ENCODE measurements at regions not wholly inside any gene's neighbourhood (a gene's known extent, or its start where the extent isn't known, plus 50 kb on each side); places are given as distances from the start of the nearest gene placed in this dataset.

DNA sequence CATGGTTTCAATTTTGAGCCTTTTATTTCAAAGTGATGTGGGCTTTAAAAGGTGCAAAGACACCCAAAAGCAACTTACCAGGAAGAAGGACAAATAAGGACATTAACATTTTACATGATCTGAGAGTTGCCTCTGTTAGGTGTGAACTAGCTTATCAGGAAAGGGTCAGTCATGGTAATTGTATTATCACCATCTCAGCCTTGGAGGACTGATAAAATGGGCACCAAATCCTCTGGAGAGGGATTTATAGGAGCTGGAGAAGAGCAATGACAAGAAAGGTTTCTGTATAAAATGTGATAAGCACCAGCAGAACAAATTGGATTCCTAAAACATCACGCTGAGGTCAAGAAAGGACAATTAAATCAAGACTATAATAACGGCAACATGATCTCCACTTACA is 217.7 kb upstream of the PRICKLE1 start:
- no peak for DNase-seq (ENCODE audit: low read depth in 2 of 2)

GRCh38 chr12:42804928-42805327 is 215.4 kb upstream of the PRICKLE1 start:
- no peak for DNase-seq (ENCODE audit: low read depth in 2 of 2)

DNA sequence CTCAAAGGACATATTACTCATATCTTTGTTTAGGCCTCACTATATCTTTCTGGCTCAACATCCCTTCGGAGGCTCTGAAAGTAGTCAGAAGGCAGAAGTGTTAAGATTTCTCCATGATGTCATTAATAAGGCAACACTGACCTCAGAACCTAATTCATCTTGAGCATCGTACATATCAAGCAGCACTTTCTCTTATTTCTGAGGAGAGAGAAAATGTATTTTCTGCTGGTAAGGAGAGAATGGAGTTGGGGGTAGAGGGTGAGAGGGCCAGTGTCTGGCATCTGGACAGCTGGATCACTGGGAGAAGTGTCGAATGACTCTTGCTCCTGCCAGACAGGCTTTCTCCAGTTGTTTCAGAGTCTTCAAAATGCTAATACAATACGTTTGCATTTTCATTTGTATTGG is 213.2 kb upstream of the PRICKLE1 start:
- DNase-seq (ENCODE audit: low read depth in 2 of 2) = no peak

- DNase-seq (ENCODE audit: low read depth in 2 of 2) = no peak
These were observed 211.7 kb upstream of the PRICKLE1 start for GRCh38 chr12:42801271-42801670.

- no peak for DNase-seq (ENCODE audit: low read depth in 2 of 2)
These were observed 210.4 kb upstream of the PRICKLE1 start for GRCh38 chr12:42799966-42800365.

GRCh38 chr12:42798811-42799438 is 209.4 kb upstream of the PRICKLE1 start:
- no peak for DNase-seq (ENCODE audit: low read depth in 2 of 2)

GRCh38 chr12:42794806-42795205 is 205.3 kb upstream of the PRICKLE1 start:
- DNase-seq (ENCODE audit: low read depth in 2 of 2) = no peak

GRCh38 chr12:42793166-42793565 is 203.6 kb upstream of the PRICKLE1 start:
- DNase-seq (ENCODE audit: low read depth in 2 of 2) = no peak

GRCh38 chr12:42792265-42792664 is 202.7 kb upstream of the PRICKLE1 start:
- no peak for DNase-seq (ENCODE audit: low read depth in 2 of 2)

DNA sequence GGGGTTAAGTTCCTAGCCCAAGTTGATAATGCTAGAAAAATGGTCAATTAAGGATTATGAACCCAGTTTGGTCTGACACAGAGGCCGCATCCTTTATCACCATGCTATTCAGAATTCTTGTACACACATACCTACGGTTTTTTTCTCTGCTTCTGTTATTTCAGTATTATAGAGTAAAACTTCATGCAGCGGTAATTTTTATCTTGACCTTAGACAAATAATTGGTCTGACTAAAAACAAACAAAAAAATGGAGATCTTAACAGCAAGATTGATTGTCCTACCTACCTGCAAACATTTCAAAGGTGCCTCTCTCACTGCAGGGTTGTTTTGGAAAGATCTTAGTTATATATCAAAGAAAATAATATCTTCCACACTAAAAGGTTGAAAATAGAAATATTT is 201.9 kb upstream of the PRICKLE1 start:
- no peak for DNase-seq (ENCODE audit: low read depth in 2 of 2)

- peak in 1 of 2 donors; percentile 77 for DNase-seq (ENCODE audit: low read depth in 2 of 2)
These were observed 201.2 kb upstream of the PRICKLE1 start for GRCh38 chr12:42790761-42791151.

DNA sequence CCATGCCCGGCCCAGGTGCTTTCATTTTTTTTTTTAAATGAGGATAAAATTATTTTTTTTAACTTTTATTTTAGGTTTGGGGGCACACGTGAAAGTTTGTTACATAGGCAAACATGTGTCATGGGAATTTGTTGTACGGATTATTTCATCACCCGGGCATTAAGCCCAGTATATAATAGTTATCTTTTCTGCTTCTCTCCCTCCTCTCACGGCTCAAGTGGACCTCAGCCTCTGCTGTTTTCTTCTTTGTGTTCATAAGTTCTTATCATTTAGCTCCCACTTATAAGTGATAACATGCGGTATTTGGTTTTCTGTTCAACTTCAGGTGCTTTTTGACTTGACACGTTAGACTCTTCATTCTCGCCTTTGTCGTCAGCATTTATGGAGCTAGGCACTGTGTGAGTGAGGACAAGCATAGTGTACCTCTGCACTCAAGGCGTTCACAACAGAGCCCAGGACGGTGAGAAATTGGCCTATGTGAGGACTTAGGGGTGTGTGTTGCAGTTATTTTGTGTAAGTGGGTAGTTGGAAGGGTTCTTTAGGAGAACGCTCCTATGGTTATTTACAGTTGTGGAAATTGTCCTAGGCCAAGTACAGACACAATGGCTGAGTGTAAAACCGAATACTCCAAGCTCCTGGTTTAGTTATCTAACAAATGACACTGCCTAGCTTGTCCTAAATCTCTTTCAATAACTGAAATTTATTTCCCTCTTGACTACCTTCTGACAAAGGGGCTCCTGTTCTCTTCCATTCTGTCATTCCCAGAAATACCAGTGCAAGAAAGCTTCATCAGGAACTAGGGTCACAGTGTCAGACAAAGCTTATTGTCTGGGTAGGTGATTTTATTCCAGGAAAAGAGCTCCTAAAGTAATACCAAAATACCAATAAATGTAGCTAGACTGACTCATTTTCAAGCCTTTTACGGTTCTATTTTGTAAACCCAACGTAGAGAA is 200.5 kb upstream of the PRICKLE1 start:
- peak in 1 of 2 donors; percentile 40 for DNase-seq (ENCODE audit: low read depth in 2 of 2)

DNA sequence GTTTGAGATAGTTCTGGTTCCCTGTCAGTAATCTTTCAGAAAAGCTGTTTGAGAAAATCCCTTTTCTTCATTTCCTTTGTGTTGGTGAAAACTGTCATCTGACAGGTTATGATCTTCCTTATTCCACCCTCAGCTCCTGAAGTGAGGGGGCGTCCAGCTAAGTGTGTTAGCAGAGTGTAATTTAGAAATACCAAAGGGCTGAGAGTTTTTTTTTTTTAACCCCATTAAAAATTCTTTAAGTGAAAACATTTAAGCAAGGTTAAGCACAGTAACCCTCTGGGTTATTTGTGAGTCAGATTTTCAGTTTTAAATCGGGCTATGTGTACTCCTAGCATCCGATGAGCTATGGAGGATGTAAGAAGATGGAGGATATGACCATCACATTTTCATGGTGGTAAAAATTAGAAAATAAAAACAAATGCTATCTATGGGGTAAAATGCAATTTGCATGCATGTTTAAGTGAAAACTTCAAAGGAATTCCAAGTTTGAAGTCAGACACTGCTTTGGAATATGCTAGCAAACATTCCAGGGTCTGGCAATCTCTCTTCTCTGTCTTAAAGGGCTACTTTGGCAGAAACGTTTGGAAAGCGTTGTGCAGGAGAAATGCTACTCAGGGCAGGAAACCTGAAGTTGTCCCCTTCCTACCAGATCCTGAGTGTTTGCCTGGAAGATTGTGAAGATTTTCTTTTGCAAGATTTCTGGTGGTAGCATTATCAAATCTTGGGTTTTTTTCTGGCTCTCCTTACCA is 197.0 kb upstream of the PRICKLE1 start:
- DNase-seq (ENCODE audit: low read depth in 2 of 2) = no peak

DNA sequence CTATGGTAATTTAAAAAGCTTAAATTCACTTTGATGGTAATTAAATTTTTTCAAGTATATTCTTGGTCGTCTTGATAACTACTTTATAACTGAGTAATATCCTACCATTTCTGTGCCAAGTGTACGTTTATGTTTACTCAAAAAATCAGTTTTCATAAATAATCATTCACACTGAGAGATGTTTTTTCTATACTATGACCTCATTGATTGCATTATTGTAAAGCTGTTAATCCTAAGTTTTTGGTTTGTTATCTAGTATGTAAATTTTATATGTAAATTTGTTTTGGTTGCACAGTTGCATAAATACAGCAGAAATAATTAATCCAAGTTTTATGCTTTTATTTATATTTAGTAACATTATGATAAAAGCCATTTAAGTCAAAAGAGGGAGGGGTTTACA is 196.4 kb upstream of the PRICKLE1 start:
- DNase-seq (ENCODE audit: low read depth in 2 of 2) = no peak

DNA sequence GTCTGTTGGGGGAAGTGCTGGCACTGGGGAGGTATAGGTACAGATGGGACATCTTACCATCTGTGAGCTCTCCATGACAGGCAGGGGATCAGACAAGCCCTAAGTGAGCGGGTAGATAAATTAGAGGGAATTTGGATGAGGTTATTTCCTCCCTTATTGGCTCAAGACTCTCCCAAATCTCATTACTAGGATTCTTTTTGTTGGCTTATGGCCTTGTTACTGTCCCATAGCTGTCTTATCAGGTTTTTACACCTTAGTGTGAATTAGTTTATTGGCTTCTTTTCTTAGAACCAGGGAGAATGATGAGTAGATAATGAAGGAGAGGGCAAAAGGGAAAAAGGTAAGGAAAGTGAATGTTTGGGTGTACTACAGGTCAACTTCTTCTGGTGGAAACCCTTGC is 191.1 kb upstream of the PRICKLE1 start:
- DNase-seq (ENCODE audit: low read depth in 2 of 2) = no peak

- no peak for DNase-seq (ENCODE audit: low read depth in 2 of 2)
These were observed 189.8 kb upstream of the PRICKLE1 start for GRCh38 chr12:42779186-42779859.

GRCh38 chr12:42776396-42776795 is 186.8 kb upstream of the PRICKLE1 start:
- DNase-seq (ENCODE audit: low read depth in 2 of 2) = no peak

GRCh38 chr12:42774238-42774637 is 184.7 kb upstream of the PRICKLE1 start:
- DNase-seq (ENCODE audit: low read depth in 2 of 2) = no peak

DNA sequence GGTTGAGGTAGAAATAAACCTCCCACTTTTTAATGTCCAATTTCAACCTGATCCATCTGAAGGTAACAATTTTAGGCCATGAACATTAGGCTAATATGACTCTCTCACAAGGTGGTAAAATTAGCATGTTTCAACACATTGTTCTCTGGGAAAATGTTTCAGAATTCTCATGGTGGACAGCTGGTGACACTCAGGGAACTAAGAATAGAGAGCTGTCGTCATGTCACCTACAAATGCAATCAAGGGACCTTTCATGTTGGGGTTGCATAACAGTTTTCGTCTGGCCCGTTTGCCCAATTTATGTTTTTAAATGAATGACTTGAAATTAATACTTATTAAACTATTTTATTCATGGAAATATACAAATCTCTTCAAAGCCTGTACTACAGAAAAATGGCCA is 180.7 kb upstream of the PRICKLE1 start:
- DNase-seq (ENCODE audit: low read depth in 2 of 2) = no peak

DNA sequence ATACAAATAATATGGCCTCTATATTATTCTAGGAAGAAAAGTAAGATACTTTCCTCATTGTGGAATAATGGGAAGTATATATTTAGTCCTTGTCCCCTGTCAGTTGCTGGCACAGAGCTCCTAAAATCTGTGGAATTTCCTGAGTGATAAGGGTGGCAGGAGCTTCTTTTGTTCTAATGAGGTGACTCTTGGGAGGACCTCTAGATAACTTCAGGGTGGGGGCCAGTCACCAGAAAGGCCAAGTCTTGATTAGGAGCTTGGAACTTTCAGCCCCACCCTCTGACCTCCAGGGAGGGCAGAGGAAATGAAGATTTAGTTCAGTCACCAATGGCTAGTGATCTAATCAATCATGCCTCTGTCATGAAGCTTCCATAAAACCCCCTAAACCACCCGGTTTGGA is 179.9 kb upstream of the PRICKLE1 start:
- no peak for DNase-seq (ENCODE audit: low read depth in 2 of 2)

DNA sequence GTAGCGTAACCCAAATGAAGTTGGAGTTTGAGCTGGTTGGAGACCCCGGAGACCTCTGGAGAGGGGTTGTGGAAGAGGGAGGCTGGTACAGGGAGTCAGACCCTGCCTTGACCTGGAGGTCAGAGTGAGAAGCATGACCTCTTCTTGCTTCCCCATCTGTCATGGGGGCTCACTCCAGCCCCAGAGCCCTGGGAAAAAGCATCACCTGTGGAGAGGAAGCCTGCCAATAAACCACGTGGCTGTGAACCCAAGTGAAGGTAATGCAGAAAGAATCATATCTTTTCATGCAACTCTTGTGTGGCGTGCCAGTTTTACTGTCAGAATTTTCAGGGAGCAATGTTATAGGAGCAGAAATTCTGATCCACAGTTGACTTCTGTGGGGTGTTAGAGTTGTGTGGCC is 178.5 kb upstream of the PRICKLE1 start:
- no peak for DNase-seq (ENCODE audit: low read depth in 2 of 2)

Data from lung microvascular endothelial cell (primary cell).